SK-N-SH treated with all-trans-retinoic acid at 6 μM for 48 hours (cell line): ENCODE measurements at regions not wholly inside any gene's neighbourhood (a gene's known extent, or its start where the extent isn't known, plus 50 kb on each side); places are given as distances from the start of the nearest gene placed in this dataset.

Experiments
- ATAC-seq: fragments of 200-7000 bp; cut with Tn5 transposase; 3 replicates; pipeline ENCODE4 v1.9.1; 2020; ENCODE audit warnings: mild to moderate bottlenecking, moderate library complexity
- ARNTL ChIP-seq: fragments of 450-650 bp; formaldehyde crosslinking; IDR thresholded peaks from 2 replicates; pipeline ENCODE4 v1.5.0; 2020; ENCODE audit warnings: low read depth, mild to moderate bottlenecking, moderate library complexity, borderline replicate concordance
- BACH2 ChIP-seq: fragments of 250-450 bp; sonication (Bioruptor Pico); IDR thresholded peaks from 2 replicates; pipeline ENCODE4 v1.9.0; 2021; ENCODE audit warnings: mild to moderate bottlenecking, borderline replicate concordance
- CSDC2 ChIP-seq: fragments of 250-450 bp; sonication (Bioruptor Pico); IDR thresholded peaks from 2 replicates; pipeline ENCODE4 v1.5.0; 2020; ENCODE audit warnings: mild to moderate bottlenecking, moderate library complexity
- ESRRG ChIP-seq: fragments of 250-450 bp; sonication (Bioruptor Pico); IDR thresholded peaks from 2 replicates; pipeline ENCODE4 v1.6.1; 2021; ENCODE audit warnings: mild to moderate bottlenecking
- GLIS3 ChIP-seq: fragments of 250-450 bp; sonication (Bioruptor Pico); IDR thresholded peaks from 2 replicates; pipeline ENCODE4 v1.5.0; 2020; ENCODE audit warnings: mild to moderate bottlenecking, moderate library complexity
- ISL1 ChIP-seq: fragments of 250-450 bp; sonication (Bioruptor Pico); IDR thresholded peaks from 2 replicates; pipeline ENCODE4 v2.1.2; 2022; ENCODE audit warnings: mild to moderate bottlenecking, moderate library complexity
- OSR1 ChIP-seq: fragments of 250-450 bp; sonication (Bioruptor Pico); IDR thresholded peaks from 2 replicates; pipeline ENCODE4 v1.8.0; 2022; ENCODE audit warnings: moderate library complexity, mild to moderate bottlenecking, inconsistent platforms
- PPARA ChIP-seq: fragments of 250-450 bp; sonication (Bioruptor Pico); IDR thresholded peaks from 2 replicates; pipeline ENCODE4 v1.5.0; 2020; ENCODE audit warnings: mild to moderate bottlenecking, borderline replicate concordance
- RARB ChIP-seq: fragments of 250-450 bp; sonication (Bioruptor Pico); IDR thresholded peaks from 2 replicates; pipeline ENCODE4 v1.8.0; 2021; ENCODE audit warnings: mild to moderate bottlenecking, moderate library complexity
- SNAI2 ChIP-seq: fragments of 250-450 bp; sonication (Bioruptor Pico); IDR thresholded peaks from 2 replicates; pipeline ENCODE4 v1.5.0; 2020; ENCODE audit warnings: mild to moderate bottlenecking, moderate library complexity
- TCF4 ChIP-seq: fragments of 250-450 bp; sonication (Bioruptor Pico); IDR thresholded peaks from 2 replicates; pipeline ENCODE4 v1.8.0; 2021; ENCODE audit warnings: mild to moderate bottlenecking, moderate library complexity, borderline replicate concordance
- TOX ChIP-seq: fragments of 250-450 bp; sonication (Bioruptor Pico); IDR thresholded peaks from 2 replicates; pipeline ENCODE4 v1.8.0; 2021; ENCODE audit warnings: mild to moderate bottlenecking, moderate library complexity, borderline replicate concordance
- ZC3H10 ChIP-seq: fragments of 250-450 bp; sonication (Bioruptor Pico); IDR thresholded peaks from 2 replicates; pipeline ENCODE4 v1.5.1; 2021; ENCODE audit warnings: mild to moderate bottlenecking, moderate library complexity
- ZFP3 ChIP-seq: fragments of 250-450 bp; sonication (Bioruptor Pico); IDR thresholded peaks from 2 replicates; pipeline ENCODE4 v1.5.0; 2020; ENCODE audit warnings: mild to moderate bottlenecking, moderate library complexity
- ZFP30 ChIP-seq: fragments of 450-650 bp; formaldehyde crosslinking; IDR thresholded peaks from 2 replicates; pipeline ENCODE4 v1.5.0; 2022; ENCODE audit warnings: mild to moderate bottlenecking, moderate library complexity
- ZNF565 ChIP-seq: fragments of 450-650 bp; formaldehyde crosslinking; conservative IDR thresholded peaks from 2 replicates; pipeline ENCODE4 v1.5.0; 2020; ENCODE audit warnings: low read depth, mild to moderate bottlenecking, moderate library complexity
- ZNF70 ChIP-seq: fragments of 450-650 bp; formaldehyde crosslinking; IDR thresholded peaks from 2 replicates; pipeline ENCODE4 v1.5.0; 2020; ENCODE audit warnings: mild to moderate bottlenecking, moderate library complexity
- TF ChIP-seq, protein P1 (sequence below): fragments of 250-450 bp; sonication (Bioruptor Pico); IDR thresholded peaks from 2 replicates; pipeline ENCODE4 v1.8.0; 2020; ENCODE audit warnings: mild to moderate bottlenecking, moderate library complexity, borderline replicate concordance
- TF ChIP-seq, protein P2 (sequence below): fragments of 250-450 bp; sonication (Bioruptor Pico); IDR thresholded peaks from 2 replicates; pipeline ENCODE4 v1.5.1; 2020; ENCODE audit warnings: low read depth, mild to moderate bottlenecking, moderate library complexity
- TF ChIP-seq, protein P3 (sequence below): fragments of 250-450 bp; sonication (Bioruptor Pico); IDR thresholded peaks from 2 replicates; pipeline ENCODE4 v1.8.0; 2021; ENCODE audit warnings: low read depth, mild to moderate bottlenecking, moderate library complexity, borderline replicate concordance
- TF ChIP-seq, protein P4 (sequence below): fragments of 250-450 bp; sonication (Bioruptor Pico); IDR thresholded peaks from 2 replicates; pipeline ENCODE4 v1.5.1; 2021; ENCODE audit warnings: mild to moderate bottlenecking, moderate library complexity
- TF ChIP-seq, protein P5 (sequence below): fragments of 250-450 bp; sonication (Bioruptor Pico); IDR thresholded peaks from 2 replicates; pipeline ENCODE4 v1.5.0; 2020; ENCODE audit warnings: mild to moderate bottlenecking, moderate library complexity

DNA sequence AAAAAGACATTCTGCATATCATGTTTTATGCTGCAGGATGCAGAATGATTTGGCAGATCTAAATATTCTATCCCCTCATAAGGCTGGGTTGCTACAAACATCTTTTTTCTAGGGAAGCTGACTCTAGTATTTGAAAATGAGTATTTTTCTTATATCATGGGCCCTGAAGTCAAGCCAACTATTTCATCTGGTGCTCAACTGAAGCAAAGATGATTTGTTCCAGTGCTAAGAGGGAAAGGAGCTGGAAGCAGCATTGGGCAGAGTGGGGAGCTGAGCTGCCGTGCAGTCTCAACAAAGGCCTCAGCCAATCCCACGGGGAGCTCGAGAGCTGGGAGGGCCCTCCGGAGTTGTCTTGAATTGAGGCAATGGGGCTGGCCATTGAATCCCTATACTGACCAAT is 155.3 kb upstream of the SLCO3A1 start:
- TF ChIP-seq, protein P1, sequence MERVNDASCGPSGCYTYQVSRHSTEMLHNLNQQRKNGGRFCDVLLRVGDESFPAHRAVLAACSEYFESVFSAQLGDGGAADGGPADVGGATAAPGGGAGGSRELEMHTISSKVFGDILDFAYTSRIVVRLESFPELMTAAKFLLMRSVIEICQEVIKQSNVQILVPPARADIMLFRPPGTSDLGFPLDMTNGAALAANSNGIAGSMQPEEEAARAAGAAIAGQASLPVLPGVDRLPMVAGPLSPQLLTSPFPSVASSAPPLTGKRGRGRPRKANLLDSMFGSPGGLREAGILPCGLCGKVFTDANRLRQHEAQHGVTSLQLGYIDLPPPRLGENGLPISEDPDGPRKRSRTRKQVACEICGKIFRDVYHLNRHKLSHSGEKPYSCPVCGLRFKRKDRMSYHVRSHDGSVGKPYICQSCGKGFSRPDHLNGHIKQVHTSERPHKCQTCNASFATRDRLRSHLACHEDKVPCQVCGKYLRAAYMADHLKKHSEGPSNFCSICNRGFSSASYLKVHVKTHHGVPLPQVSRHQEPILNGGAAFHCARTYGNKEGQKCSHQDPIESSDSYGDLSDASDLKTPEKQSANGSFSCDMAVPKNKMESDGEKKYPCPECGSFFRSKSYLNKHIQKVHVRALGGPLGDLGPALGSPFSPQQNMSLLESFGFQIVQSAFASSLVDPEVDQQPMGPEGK = no peak
- no peak for TF ChIP-seq ZC3H10 (CRISPR knock-in tag)
- TF ChIP-seq ZFP30 = no peak
- TF ChIP-seq TCF4 = no peak
- TF ChIP-seq, protein P2, sequence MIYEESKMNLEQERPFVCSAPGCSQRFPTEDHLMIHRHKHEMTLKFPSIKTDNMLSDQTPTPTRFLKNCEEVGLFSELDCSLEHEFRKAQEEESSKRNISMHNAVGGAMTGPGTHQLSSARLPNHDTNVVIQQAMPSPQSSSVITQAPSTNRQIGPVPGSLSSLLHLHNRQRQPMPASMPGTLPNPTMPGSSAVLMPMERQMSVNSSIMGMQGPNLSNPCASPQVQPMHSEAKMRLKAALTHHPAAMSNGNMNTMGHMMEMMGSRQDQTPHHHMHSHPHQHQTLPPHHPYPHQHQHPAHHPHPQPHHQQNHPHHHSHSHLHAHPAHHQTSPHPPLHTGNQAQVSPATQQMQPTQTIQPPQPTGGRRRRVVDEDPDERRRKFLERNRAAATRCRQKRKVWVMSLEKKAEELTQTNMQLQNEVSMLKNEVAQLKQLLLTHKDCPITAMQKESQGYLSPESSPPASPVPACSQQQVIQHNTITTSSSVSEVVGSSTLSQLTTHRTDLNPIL (CRISPR knock-in tag) = no peak
- TF ChIP-seq RARB = no peak
- ATAC-seq = no peak

DNA sequence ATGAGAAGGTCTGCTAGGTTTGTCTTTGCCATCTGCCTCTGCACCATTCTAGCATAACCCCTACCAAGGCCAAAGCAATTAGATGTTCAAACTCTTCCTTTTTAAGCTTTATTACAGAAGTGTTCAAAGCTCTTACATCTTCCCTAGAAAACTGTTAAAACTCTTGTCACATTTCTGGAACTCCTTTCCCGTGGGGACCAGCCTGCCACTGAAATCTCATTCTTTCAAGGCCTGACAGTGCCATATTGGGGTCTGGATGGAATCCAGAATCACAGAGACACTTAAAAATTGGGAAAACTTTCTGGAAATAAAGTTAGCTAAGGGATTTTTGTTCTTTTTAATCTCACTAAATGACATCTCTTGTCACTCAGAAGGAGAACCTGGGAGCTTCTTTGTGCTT is 153.8 kb upstream of the SLCO3A1 start:
- ATAC-seq = no peak
- TF ChIP-seq ZFP3 (CRISPR knock-in tag) (no peak), ISL1 (no peak), PPARA (CRISPR knock-in tag) (no peak), ESRRG (CRISPR knock-in tag) (no peak), ZNF565 (CRISPR knock-in tag) (no peak), GLIS3 (no peak), ZC3H10 (CRISPR knock-in tag) (no peak), SNAI2 (no peak)
- TF ChIP-seq, protein P3, sequence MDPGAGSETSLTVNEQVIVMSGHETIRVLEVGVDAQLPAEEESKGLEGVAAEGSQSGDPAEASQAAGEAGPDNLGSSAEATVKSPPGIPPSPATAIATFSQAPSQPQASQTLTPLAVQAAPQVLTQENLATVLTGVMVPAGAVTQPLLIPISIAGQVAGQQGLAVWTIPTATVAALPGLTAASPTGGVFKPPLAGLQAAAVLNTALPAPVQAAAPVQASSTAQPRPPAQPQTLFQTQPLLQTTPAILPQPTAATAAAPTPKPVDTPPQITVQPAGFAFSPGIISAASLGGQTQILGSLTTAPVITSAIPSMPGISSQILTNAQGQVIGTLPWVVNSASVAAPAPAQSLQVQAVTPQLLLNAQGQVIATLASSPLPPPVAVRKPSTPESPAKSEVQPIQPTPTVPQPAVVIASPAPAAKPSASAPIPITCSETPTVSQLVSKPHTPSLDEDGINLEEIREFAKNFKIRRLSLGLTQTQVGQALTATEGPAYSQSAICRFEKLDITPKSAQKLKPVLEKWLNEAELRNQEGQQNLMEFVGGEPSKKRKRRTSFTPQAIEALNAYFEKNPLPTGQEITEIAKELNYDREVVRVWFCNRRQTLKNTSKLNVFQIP = no peak

DNA sequence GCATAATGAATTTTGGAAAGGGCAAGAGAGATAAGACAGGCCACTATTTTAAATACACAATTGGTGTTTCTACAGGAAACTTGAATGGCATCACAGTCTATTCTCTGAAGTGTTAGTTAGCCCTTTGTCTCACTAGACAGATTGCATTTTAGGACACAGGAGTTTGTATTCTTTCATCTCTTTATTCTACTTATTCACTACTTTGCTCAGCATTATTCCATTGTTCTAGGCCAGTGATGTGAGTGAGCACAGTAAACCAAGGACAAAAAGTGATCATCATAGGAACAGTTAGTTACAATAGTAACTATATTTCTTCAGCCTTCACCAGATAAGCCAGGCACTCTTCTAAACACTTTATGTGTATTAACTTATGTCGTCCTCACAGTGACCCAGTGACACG is 150.2 kb upstream of the SLCO3A1 start:
- TF ChIP-seq ZFP30 (no peak), ZNF70 (no peak), ZC3H10 (CRISPR knock-in tag) (no peak), ESRRG (CRISPR knock-in tag) (no peak), GLIS3 (no peak), BACH2 (no peak), ARNTL (CRISPR knock-in tag) (no peak), SNAI2 (no peak), TCF4 (no peak), PPARA (CRISPR knock-in tag) (no peak), OSR1 (CRISPR knock-in tag) (no peak), TOX (CRISPR knock-in tag) (no peak), RARB (no peak), ZNF565 (CRISPR knock-in tag) (no peak)
- TF ChIP-seq, protein P4, sequence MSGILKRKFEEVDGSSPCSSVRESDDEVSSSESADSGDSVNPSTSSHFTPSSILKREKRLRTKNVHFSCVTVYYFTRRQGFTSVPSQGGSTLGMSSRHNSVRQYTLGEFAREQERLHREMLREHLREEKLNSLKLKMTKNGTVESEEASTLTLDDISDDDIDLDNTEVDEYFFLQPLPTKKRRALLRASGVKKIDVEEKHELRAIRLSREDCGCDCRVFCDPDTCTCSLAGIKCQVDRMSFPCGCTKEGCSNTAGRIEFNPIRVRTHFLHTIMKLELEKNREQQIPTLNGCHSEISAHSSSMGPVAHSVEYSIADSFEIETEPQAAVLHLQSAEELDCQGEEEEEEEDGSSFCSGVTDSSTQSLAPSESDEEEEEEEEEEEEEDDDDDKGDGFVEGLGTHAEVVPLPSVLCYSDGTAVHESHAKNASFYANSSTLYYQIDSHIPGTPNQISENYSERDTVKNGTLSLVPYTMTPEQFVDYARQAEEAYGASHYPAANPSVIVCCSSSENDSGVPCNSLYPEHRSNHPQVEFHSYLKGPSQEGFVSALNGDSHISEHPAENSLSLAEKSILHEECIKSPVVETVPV (CRISPR knock-in tag) = no peak
- TF ChIP-seq, protein P3 = no peak
- TF ChIP-seq, protein P2 (CRISPR knock-in tag) = no peak
- ATAC-seq = no peak

DNA sequence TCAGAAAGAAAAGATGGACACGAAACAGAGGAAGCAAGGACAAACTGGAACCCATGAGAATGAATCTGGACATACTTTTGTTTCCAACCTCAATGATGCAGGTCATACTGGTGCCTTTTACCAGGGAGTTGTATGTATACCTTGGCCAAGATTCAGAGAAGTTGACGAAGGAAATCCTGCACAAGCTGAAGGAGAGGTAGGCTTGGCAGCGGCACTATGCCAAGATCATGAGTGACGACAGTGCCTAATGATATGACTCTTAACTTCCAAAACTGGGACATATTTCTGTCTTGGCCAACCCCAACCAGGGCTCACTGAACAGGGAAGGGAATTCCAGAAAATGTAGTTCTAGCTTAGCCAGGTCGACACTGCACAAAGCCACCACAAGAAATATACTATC is 149.2 kb upstream of the SLCO3A1 start:
- ATAC-seq = no peak
- TF ChIP-seq ARNTL (CRISPR knock-in tag) = no peak
- no peak for TF ChIP-seq CSDC2 (CRISPR knock-in tag)
- TF ChIP-seq SNAI2 = no peak
- no peak for TF ChIP-seq RARB
- TF ChIP-seq ZFP30 = no peak
- TF ChIP-seq BACH2 = no peak
- TF ChIP-seq, protein P5, sequence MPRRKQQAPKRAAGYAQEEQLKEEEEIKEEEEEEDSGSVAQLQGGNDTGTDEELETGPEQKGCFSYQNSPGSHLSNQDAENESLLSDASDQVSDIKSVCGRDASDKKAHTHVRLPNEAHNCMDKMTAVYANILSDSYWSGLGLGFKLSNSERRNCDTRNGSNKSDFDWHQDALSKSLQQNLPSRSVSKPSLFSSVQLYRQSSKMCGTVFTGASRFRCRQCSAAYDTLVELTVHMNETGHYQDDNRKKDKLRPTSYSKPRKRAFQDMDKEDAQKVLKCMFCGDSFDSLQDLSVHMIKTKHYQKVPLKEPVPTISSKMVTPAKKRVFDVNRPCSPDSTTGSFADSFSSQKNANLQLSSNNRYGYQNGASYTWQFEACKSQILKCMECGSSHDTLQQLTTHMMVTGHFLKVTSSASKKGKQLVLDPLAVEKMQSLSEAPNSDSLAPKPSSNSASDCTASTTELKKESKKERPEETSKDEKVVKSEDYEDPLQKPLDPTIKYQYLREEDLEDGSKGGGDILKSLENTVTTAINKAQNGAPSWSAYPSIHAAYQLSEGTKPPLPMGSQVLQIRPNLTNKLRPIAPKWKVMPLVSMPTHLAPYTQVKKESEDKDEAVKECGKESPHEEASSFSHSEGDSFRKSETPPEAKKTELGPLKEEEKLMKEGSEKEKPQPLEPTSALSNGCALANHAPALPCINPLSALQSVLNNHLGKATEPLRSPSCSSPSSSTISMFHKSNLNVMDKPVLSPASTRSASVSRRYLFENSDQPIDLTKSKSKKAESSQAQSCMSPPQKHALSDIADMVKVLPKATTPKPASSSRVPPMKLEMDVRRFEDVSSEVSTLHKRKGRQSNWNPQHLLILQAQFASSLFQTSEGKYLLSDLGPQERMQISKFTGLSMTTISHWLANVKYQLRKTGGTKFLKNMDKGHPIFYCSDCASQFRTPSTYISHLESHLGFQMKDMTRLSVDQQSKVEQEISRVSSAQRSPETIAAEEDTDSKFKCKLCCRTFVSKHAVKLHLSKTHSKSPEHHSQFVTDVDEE (CRISPR knock-in tag) = no peak
- TF ChIP-seq PPARA (CRISPR knock-in tag) = no peak
- TF ChIP-seq, protein P4 (CRISPR knock-in tag) = no peak
- no peak for TF ChIP-seq ZNF565 (CRISPR knock-in tag)
